Spleen (tissue), 11 donors: ENCODE measurements at regions not wholly inside any gene's neighbourhood (a gene's known extent, or its start where the extent isn't known, plus 50 kb on each side); places are given as distances from the start of the nearest gene placed in this dataset.

Experiments used
- DNase-seq: peaks from one replicate; pipeline ENCODE4 v3.0.0-alpha.2; 2020
- H3K27ac ChIP-seq, 8 donors: fragments of 200-600 bp; sonication (generic) in 7 of 8; 1 replicate in 4 of 8; 2 replicates in 4 of 8; pipeline versions ENCODE4 v1.5.0 to v1.8.0; 2016 to 2021; ENCODE audit warnings: inconsistent platforms in 4 of 8, mild to moderate bottlenecking in 4 of 8, moderate library complexity in 1 of 8
- H3K27me3 ChIP-seq, 7 donors: fragments of 200-600 bp; sonication (generic) in 6 of 7; replicated peaks in 1 of 7; 1 replicate in 4 of 7; 2 replicates in 3 of 7; pipeline versions ENCODE4 v1.5.0 to v1.8.0; 2016 to 2021; ENCODE audit warnings: inconsistent platforms in 3 of 7, mild to moderate bottlenecking in 1 of 7
- H3K36me3 ChIP-seq, 6 donors: fragments of 200-600 bp; sonication (generic) in 5 of 6; 1 replicate in 4 of 6; 2 replicates in 2 of 6; pipeline versions ENCODE4 v1.5.0 to v1.8.0; 2016 to 2021; ENCODE audit warnings: inconsistent platforms in 2 of 6
- H3K4me1 ChIP-seq, 6 donors: fragments of 200-600 bp; sonication (generic) in 5 of 6; 1 replicate in 3 of 6; 2 replicates in 3 of 6; pipeline versions ENCODE4 v1.5.0 to v1.8.0; 2016 to 2021; ENCODE audit warnings: inconsistent platforms in 3 of 6
- H3K4me3 ChIP-seq, 8 donors: fragments of 200-600 bp; sonication (generic) in 7 of 8; 1 replicate in 4 of 8; 2 replicates in 4 of 8; pipeline versions ENCODE4 v1.5.0 to v1.8.0; 2016 to 2021; ENCODE audit warnings: inconsistent platforms in 4 of 8, mild to moderate bottlenecking in 4 of 8, moderate library complexity in 2 of 8
- H3K9me3 ChIP-seq, 8 donors: fragments of 200-600 bp; sonication (generic) in 7 of 8; 1 replicate in 4 of 8; 2 replicates in 4 of 8; pipeline versions ENCODE4 v1.5.0 to v1.8.0; 2016 to 2021; ENCODE audit warnings: inconsistent platforms in 4 of 8
- POLR2A ChIP-seq, 3 donors: fragments of 450-650 bp; IDR thresholded peaks; one replicate each; pipeline ENCODE4 v1.5.1; 2017; ENCODE audit warnings: antibody characterized with exemption in 3 of 3, mild to moderate bottlenecking in 1 of 3
- POLR2AphosphoS5 ChIP-seq, 3 donors: sonication (generic); formaldehyde crosslinking; IDR thresholded peaks; one replicate each; pipeline ENCODE4 v1.5.1; 2017; ENCODE audit warnings: antibody characterized with exemption in 3 of 3
- WGBS, 5 donors: extraction: QIAGEN DNeasy Blood & Tissue Kit in 3 of 5; methylation state at CpG; one replicate each; pipeline versions ENCODE4 v1.1.5 to v1.1.7; 2013 to 2018; 5-methylcytosine and 5-hydroxymethylcytosine counted together
- intact Hi-C: fragments of 100-400 bp; cut with DNase I; formaldehyde crosslinking; loops from one replicate; pipeline ENCODE4 v1.15.0; 2023; ENCODE audit warnings: low total_unique reads
- TF ChIP-seq, protein P1 (sequence below), 11 experiments: fragments of 200-600 bp in 7 of 11; fragments of 450-650 bp in 4 of 11; sonication (generic) in 4 of 11; IDR thresholded peaks in 8 of 11; conservative IDR thresholded peaks in 3 of 11; 1 replicate in 7 of 11; 2 replicates in 4 of 11; pipeline versions ENCODE4 v1.4.0 to v1.8.0; 2016 to 2021; ENCODE audit warnings: antibody characterized with exemption in 11 of 11, inconsistent platforms in 4 of 11, mild to moderate bottlenecking in 1 of 11
- donor health status: healthy with polysubstance abuse.
- donor health status: DM: no; HTN: no; CAD: no; lungs with moderate emphysema.
- donor health status: DM: no; HTN: no; CAD: no.
- donor health status: Bipolar disorder and iron deficiency.
- donor health status: healthy.
- donor health status: DM: no; HTN: no; CAD: no.
- donor health status: DM: yes; HTN: yes; CAD: no.

DNA sequence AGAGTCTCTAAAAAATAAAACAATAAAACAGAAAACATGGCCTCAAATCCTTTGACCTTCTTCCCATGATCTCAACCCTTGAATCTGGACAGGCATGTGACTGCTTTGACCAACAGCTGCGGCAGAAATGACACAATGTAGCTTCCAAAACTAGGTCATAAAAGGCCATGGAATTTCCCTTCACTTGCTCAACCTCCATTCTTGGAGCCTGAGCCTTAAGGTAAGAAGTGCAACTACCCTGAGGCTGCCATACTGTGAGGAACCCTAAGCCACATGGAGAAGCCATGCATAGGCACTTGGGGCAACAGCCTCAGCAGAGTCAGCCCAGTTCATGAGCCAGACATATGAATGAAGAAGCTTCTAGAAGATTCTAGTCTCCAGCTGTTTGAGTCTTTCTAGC lies 75.7 kb upstream of the BRD7 start:
- H3K27me3 ChIP-seq, result peaks cover 0 to 39% (median 0%) of the 10 kb centered on the region in 7 donors
- intact Hi-C loops, result no loop called here
- WGBS, 5 donors, result 53 to 76% (median 64%) methylated on average over 1 of the region's 1 CpG
- no peaks in the 10 kb centered on the region for H3K36me3 ChIP-seq
- DNase-seq, result no peak
- peaks cover 3 to 35% (median 30%) of the 10 kb centered on the region in 8 donors for H3K9me3 ChIP-seq
- H3K4me3 ChIP-seq, result no peak overlapping the region
- H3K27ac ChIP-seq, result no peak overlapping the region
- TF ChIP-seq, protein P1, sequence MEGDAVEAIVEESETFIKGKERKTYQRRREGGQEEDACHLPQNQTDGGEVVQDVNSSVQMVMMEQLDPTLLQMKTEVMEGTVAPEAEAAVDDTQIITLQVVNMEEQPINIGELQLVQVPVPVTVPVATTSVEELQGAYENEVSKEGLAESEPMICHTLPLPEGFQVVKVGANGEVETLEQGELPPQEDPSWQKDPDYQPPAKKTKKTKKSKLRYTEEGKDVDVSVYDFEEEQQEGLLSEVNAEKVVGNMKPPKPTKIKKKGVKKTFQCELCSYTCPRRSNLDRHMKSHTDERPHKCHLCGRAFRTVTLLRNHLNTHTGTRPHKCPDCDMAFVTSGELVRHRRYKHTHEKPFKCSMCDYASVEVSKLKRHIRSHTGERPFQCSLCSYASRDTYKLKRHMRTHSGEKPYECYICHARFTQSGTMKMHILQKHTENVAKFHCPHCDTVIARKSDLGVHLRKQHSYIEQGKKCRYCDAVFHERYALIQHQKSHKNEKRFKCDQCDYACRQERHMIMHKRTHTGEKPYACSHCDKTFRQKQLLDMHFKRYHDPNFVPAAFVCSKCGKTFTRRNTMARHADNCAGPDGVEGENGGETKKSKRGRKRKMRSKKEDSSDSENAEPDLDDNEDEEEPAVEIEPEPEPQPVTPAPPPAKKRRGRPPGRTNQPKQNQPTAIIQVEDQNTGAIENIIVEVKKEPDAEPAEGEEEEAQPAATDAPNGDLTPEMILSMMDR (IDR thresholded peaks at IDR 0.05 in 8 of 11, conservative IDR thresholded peaks at IDR 0.05 in 3 of 11), result no peak
- no peak for TF ChIP-seq POLR2A (IDR thresholded peaks at IDR 0.05)
- TF ChIP-seq POLR2AphosphoS5 (IDR thresholded peaks at IDR 0.05), result no peak
- H3K4me1 ChIP-seq, result no peaks in the 10 kb centered on the region

DNA sequence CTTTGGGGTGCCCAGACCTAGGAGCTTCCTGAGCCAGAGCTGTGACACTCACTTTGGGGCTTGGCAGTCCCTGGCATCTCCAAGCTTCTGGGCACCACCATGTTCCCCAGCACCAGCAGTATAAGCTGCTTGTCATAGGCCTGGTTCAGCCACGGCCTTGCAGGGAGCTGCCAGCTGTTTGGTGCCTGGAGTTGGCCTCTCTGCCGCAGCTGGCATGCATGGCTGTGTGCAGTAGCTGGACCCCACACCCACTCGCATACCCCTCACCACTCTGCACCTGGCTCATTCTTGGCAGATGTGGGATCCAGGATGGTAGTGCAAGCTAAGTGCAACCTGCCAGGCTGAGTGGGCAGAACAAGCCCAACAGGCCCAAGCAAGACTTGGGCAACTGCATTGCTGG lies 73.4 kb upstream of the BRD7 start:
- H3K9me3 ChIP-seq, result peaks cover 3 to 49% (median 42%) of the 10 kb centered on the region in 8 donors
- H3K27me3 ChIP-seq, result peaks cover 0 to 16% (median 0%) of the 10 kb centered on the region in 7 donors
- WGBS, 5 donors, result 74 to 92% (median 87%) methylated on average over 3 of the region's 3 CpGs; no CpG with 5 or more reads in 1 of the 5 donors
- intact Hi-C loops, result no loop called here
- no peaks in the 10 kb centered on the region for H3K4me1 ChIP-seq
- H3K27ac ChIP-seq, result no peak overlapping the region
- no peaks in the 10 kb centered on the region for H3K36me3 ChIP-seq
- no peak overlapping the region for H3K4me3 ChIP-seq
- no peak for DNase-seq
- TF ChIP-seq, protein P1 (IDR thresholded peaks at IDR 0.05 in 8 of 11, conservative IDR thresholded peaks at IDR 0.05 in 3 of 11), result no peak
- TF ChIP-seq POLR2A (IDR thresholded peaks at IDR 0.05), result no peak
- TF ChIP-seq POLR2AphosphoS5 (IDR thresholded peaks at IDR 0.05), result no peak

DNA sequence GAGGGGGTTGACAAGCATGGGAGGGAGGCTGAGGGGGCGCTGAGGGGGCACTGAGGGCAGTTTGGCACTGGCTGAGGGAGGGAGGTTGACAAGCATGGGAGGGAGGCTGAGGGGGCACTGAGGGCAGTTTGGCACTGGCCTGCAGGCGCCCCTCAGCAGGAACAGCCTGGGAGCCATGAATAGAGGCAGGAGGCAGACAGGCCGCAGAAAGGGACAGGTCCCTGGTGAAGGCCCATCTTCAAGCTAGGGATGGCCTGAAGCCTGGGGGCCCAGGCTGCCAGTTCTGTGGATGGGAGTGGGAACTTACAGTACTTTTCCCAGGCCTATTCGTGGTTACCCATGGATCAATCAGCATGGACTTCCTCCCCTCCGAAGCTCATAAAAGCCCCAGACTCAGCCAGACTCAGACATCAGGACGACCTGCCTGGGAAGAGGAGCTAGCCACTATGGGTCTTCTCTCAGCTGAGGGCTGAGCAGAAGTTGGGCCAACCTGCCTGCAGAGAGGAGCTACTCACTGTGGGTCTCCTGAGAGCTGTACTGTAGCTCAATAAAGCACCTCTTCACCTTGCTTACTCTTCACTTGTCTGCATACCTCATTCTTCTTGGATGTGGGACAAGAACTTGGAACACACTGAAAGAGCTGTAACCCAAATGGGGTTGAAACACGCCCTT lies 72.8 kb upstream of the BRD7 start:
- no peak for DNase-seq
- Histone ChIP-seq H3K4me1 (no peaks in the 10 kb centered on the region), H3K27me3 (peaks cover 0 to 10% (median 0%) of the 10 kb centered on the region in 7 donors), H3K9me3 (peaks cover 3 to 49% (median 42%) of the 10 kb centered on the region in 8 donors), H3K36me3 (no peaks in the 10 kb centered on the region), H3K4me3 (no peak overlapping the region), H3K27ac (no peak overlapping the region)
- 45 to 83% (median 72%) methylated on average over 4 to 7 of the region's 7 CpGs for WGBS, 5 donors
- TF ChIP-seq POLR2AphosphoS5 (IDR thresholded peaks at IDR 0.05) (no peak), POLR2A (IDR thresholded peaks at IDR 0.05) (no peak)
- TF ChIP-seq, protein P1 (IDR thresholded peaks at IDR 0.05 in 8 of 11, conservative IDR thresholded peaks at IDR 0.05 in 3 of 11), result no peak
- intact Hi-C loops, result no loop called here

DNA sequence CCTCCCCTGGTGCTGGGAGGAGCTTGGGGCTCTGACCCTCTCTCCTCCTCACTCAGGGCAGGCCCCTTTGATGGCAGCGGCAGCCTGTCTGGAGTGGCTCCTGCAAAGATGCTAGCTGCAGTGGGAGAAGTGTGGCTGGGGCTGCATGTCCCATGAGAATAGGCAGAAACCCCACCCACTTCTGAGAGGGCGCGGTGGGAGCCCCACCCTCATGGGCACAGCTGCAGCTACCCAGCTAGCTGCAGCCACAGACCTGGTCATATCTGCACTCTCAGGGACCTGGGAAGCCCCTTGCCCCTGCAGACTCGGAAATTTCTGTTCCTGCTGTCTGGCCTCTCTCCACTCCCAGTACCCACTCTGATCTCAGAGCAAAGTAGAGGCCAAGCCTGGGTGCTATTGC lies 72.2 kb upstream of the BRD7 start:
- no peaks in the 10 kb centered on the region for H3K36me3 ChIP-seq
- H3K4me3 ChIP-seq, result no peak overlapping the region
- H3K27ac ChIP-seq, result no peak overlapping the region
- TF ChIP-seq POLR2AphosphoS5 (IDR thresholded peaks at IDR 0.05) (no peak), POLR2A (IDR thresholded peaks at IDR 0.05) (no peak)
- TF ChIP-seq, protein P1 (IDR thresholded peaks at IDR 0.05 in 8 of 11, conservative IDR thresholded peaks at IDR 0.05 in 3 of 11), result no peak
- intact Hi-C loops, result no loop called here
- peaks cover 3 to 49% (median 42%) of the 10 kb centered on the region in 8 donors for H3K9me3 ChIP-seq
- no peak for DNase-seq
- H3K27me3 ChIP-seq, result peaks cover 0 to 4% (median 0%) of the 10 kb centered on the region in 7 donors
- H3K4me1 ChIP-seq, result no peaks in the 10 kb centered on the region
- WGBS, 5 donors, result 86 to 98% (median 93%) methylated on average over 4 of the region's 4 CpGs
